GM10248 (cell line): ENCODE measurements at regions not wholly inside any gene's neighbourhood (a gene's known extent, or its start where the extent isn't known, plus 50 kb on each side); places are given as distances from the start of the nearest gene placed in this dataset.

Experiments
- CTCF ChIA-PET: fragments of 300-600 bp; sonication (Branson Sonifier 250); formaldehyde crosslinking; extraction: SDS; loops from one replicate; lab custom pipeline; 2021; ENCODE audit warnings: antibody characterized with exemption; lab: Yijun Ruan, JAX
- POLR2A ChIA-PET: fragments of 350-650 bp; sonication (Branson Sonifier 250); formaldehyde crosslinking; extraction: SDS; loops from one replicate; lab custom pipeline; 2020; ENCODE audit warnings: antibody characterized with exemption; lab: Yijun Ruan, JAX
- DNase-seq: peaks from one replicate; pipeline ENCODE4 v3.0.0; 2012; ENCODE audit errors: extremely low spot score
- CTCF ChIP-seq: IDR thresholded peaks from 2 replicates; pipeline ENCODE4 v1.5.1; 2012; ENCODE audit warnings: mild to moderate bottlenecking, low read depth; ENCODE audit errors: extremely low read depth, missing control alignments, control extremely low read depth

- DNase-seq: peak; percentile 31
- TF ChIP-seq CTCF: peak; percentile 30
- POLR2A ChIA-PET: no interaction called here
- CTCF ChIA-PET: interaction anchor here (0.8 to 2.9 kb wide), 13 partner anchors 9 to 188 kb away, joined by 3 to 25 read pairs (median 3); no protein-coding TSS in a partner anchor
Observed at GRCh38 chr2:207352978-207353671, 176.6 kb upstream of the CREB1 start.

GRCh38 chr2:207353836-207354235 lies 175.9 kb upstream of the CREB1 start:
- ChIA-PET POLR2A (no interaction called here), CTCF (interaction anchor here (1.1 to 2.9 kb wide), 7 partner anchors 9 to 57 kb away, joined by 3 to 25 read pairs (median 3); no protein-coding TSS in a partner anchor)
- DNase-seq: no peak
- TF ChIP-seq CTCF: no peak

GRCh38 chr2:207354462-207354861 lies 175.3 kb upstream of the CREB1 start:
- no peak for DNase-seq
- POLR2A ChIA-PET: no interaction called here
- CTCF ChIA-PET: interaction anchor here (1.0 to 2.9 kb wide), 4 partner anchors 10 to 212 kb away, joined by 3 to 7 read pairs (median 4); no protein-coding TSS in a partner anchor
- no peak for TF ChIP-seq CTCF

GRCh38 chr2:207356567-207356966 lies 173.2 kb upstream of the CREB1 start:
- TF ChIP-seq CTCF: no peak
- no peak for DNase-seq
- CTCF ChIA-PET: interaction anchor here (0.7 to 1.9 kb wide), 2 partner anchors 13 to 18 kb away, joined by 3 to 7 read pairs; no protein-coding TSS in a partner anchor
- POLR2A ChIA-PET: no interaction called here

GRCh38 chr2:207357216-207357615 lies 172.5 kb upstream of the CREB1 start:
- ChIA-PET POLR2A (no interaction called here), CTCF (interaction anchor here (1.3 kb wide), 1 partner anchor 19 kb away, joined by 3 read pairs; no protein-coding TSS in a partner anchor)
- no peak for DNase-seq
- TF ChIP-seq CTCF: no peak

- no peak for DNase-seq
- CTCF ChIA-PET: no interaction called here
- POLR2A ChIA-PET: no interaction called here
- TF ChIP-seq CTCF: no peak
Observed at GRCh38 chr2:207362716-207363115, 167.0 kb upstream of the CREB1 start.
